ENCODE measurements at regions not wholly inside any gene's neighbourhood (a gene's known extent, or its start where the extent isn't known, plus 50 kb on each side); places are given as distances from the start of the nearest gene placed in this dataset.

DNA sequence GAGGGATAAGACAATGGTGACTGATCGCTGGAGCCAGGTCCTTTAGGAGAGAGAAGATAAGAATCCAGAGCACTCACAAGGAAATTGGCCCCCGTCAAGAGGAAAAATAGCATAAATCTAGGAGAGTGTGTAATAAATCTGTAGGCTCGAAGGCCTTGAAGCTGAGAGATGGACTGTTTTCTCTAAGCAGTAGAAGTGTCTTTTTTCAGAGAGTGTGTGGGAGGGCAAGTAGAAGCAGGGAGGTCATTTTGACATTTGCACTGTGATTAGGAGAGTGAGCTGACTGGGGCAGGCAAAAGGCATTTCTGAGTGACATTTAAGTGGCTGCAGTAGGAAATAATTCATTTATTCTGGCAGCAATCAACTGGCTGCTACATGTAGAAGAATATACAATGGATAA is 78.0 kb upstream of the DDHD1 start:
- H3K27me3 Mint-ChIP-seq (ENCODE audit: insufficient read depth): peaks cover 10% of the 10 kb centered on the region
- no peak for TF ChIP-seq CTCF (IDR thresholded peaks at IDR 0.05)
- no peak for DNase-seq
- H3K36me3 Mint-ChIP-seq (ENCODE audit: low read depth): no peaks in the 10 kb centered on the region
- no peaks in the 10 kb centered on the region for H3K4me1 Mint-ChIP-seq (ENCODE audit: low read depth)
- H3K9me3 Mint-ChIP-seq: no peaks in the 10 kb centered on the region
- H3K27ac Mint-ChIP-seq: no peak overlapping the region
- no peak overlapping the region for H3K4me3 Mint-ChIP-seq

DNA sequence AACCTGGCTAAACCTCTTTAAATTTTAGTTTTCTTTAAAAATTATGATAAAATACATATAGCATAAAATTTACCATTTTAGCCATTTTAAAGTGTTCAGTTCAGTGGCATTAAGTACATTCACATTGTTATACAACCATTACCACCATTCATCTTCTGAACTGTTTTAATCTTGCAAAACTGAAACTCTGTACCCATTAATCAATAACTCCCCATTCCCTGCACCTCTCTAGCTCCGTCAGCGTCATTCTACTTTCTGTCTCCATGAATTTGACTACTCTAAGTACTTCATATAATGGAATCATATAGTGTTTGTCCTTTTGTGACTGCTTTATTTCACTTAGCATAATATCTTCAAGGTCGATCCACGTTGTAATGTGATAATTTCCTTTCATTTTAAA is 75.8 kb upstream of the DDHD1 start:
- no peak for TF ChIP-seq CTCF (IDR thresholded peaks at IDR 0.05)
- H3K27me3 Mint-ChIP-seq (ENCODE audit: insufficient read depth): peaks cover 8% of the 10 kb centered on the region
- H3K4me1 Mint-ChIP-seq (ENCODE audit: low read depth): no peaks in the 10 kb centered on the region
- H3K36me3 Mint-ChIP-seq (ENCODE audit: low read depth): no peaks in the 10 kb centered on the region
- H3K9me3 Mint-ChIP-seq: no peaks in the 10 kb centered on the region
- DNase-seq: no peak
- H3K4me3 Mint-ChIP-seq: no peak overlapping the region
- no peak overlapping the region for H3K27ac Mint-ChIP-seq

DNA sequence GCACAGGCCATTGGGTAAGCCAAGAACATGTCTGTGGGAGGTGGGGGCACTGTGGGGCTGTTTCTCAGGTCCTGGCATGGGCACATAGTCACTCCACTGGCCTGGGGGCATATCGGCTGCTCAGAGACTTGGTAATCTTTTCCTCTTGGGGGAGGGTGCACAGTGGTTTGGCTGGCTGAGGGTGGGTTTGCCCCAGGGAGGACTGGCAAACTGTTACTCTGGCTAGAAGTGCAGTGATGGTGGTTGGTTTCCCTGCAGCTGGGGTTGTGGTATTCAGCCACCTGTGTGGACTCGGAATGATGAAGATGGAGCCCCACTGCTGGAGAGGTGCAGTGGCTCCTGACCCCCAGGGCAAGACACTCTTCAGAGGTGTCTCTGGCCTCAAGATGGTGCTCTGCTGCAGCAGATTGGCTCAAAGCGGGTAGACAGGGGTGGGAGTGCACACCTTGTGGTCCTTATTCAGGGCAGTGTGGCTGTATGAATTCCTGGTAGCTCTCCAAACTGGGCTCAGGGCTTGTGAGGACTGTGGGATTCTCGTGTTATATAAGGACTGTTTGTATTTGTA is 74.1 kb upstream of the DDHD1 start:
- no peak overlapping the region for H3K27ac Mint-ChIP-seq

GRCh38 chr14:53226553-53226952 is 73.4 kb upstream of the DDHD1 start:
- no peak overlapping the region for H3K4me3 Mint-ChIP-seq
- H3K4me1 Mint-ChIP-seq (ENCODE audit: low read depth): no peaks in the 10 kb centered on the region
- no peak for TF ChIP-seq CTCF (IDR thresholded peaks at IDR 0.05)
- no peaks in the 10 kb centered on the region; the same call in 1 of the 2 replicates for H3K9me3 Mint-ChIP-seq
- H3K27me3 Mint-ChIP-seq (ENCODE audit: insufficient read depth): peaks cover 9% of the 10 kb centered on the region; the same call in 1 of the 2 replicates
- no peak overlapping the region for H3K27ac Mint-ChIP-seq
- DNase-seq: no peak
- H3K36me3 Mint-ChIP-seq (ENCODE audit: low read depth): no peaks in the 10 kb centered on the region

More for the DNA sequence above, 74.1 kb upstream of the DDHD1 start:
- DNase-seq: no peak
- peaks cover 7% of the 10 kb centered on the region; the same call in 1 of the 2 replicates for H3K27me3 Mint-ChIP-seq (ENCODE audit: insufficient read depth)
- no peak overlapping the region for H3K4me3 Mint-ChIP-seq
- no peak for TF ChIP-seq CTCF (IDR thresholded peaks at IDR 0.05)
- H3K4me1 Mint-ChIP-seq (ENCODE audit: low read depth): no peaks in the 10 kb centered on the region
- no peaks in the 10 kb centered on the region for H3K36me3 Mint-ChIP-seq (ENCODE audit: low read depth)
- H3K9me3 Mint-ChIP-seq: no peaks in the 10 kb centered on the region; the same call in 1 of the 2 replicates

- no peaks in the 10 kb centered on the region; the same call in 1 of the 2 replicates for H3K9me3 Mint-ChIP-seq
- DNase-seq: no peak
These were observed 67.8 kb upstream of the DDHD1 start for GRCh38 chr14:53220914-53221313.

More at GRCh38 chr14:53220914-53221313, 67.8 kb upstream of the DDHD1 start:
- Mint-ChIP-seq H3K4me1 (ENCODE audit: low read depth) (peaks cover 6% of the 10 kb centered on the region; the same call in 1 of the 2 replicates), H3K27ac (no peak overlapping the region), H3K4me3 (no peak overlapping the region), H3K36me3 (ENCODE audit: low read depth) (no peaks in the 10 kb centered on the region), H3K27me3 (ENCODE audit: insufficient read depth) (peaks cover 9% of the 10 kb centered on the region; the same call in 1 of the 2 replicates)
- TF ChIP-seq CTCF (IDR thresholded peaks at IDR 0.05): no peak

All from HFFc6 (cell line).